DND-41 (cell line): ENCODE measurements at regions not wholly inside any gene's neighbourhood (a gene's known extent, or its start where the extent isn't known, plus 50 kb on each side); places are given as distances from the start of the nearest gene placed in this dataset.

Experiments
- CTCF ChIP-seq: IDR thresholded peaks from 2 replicates; pipeline ENCODE4 v1.5.1; 2012; ENCODE audit warnings: borderline replicate concordance, low read length, moderate library complexity, mild to moderate bottlenecking; ENCODE audit not compliant: poor library complexity, severe bottlenecking; ENCODE audit errors: extremely low read depth
- EZH2 ChIP-seq: IDR thresholded peaks from 3 replicates; pipeline ENCODE4 v1.6.1; 2012; ENCODE audit warnings: borderline replicate concordance, low read depth, mild to moderate bottlenecking, moderate library complexity, low read length, inconsistent platforms; ENCODE audit not compliant: severe bottlenecking

GRCh38 chr18:39523281-39523680, 1957.7 kb upstream of the CELF4 start:
- TF ChIP-seq CTCF (no peak), EZH2 (no peak)
